ENCODE measurements at regions not wholly inside any gene's neighbourhood (a gene's known extent, or its start where the extent isn't known, plus 50 kb on each side); places are given as distances from the start of the nearest gene placed in this dataset.
"Not testable (repeated sequence)": the region's sequence is repeated elsewhere in the genome, so short reads cannot be mapped to it uniquely, and the experiment has no call there.

GRCh38 chr5:60532796-60533195 is 167.2 kb downstream of the DEPDC1B start:
- H3K9ac ChIP-seq (ENCODE audit: low read length in 2 of 2); H3K27ac ChIP-seq (ENCODE audit: low read length); H3K9me3 ChIP-seq (ENCODE audit: control insufficient read depth in 2 of 2, low read length in 2 of 2); H3K27me3 ChIP-seq (ENCODE audit: control insufficient read depth in 1 of 2, insufficient read depth in 2 of 2, low read length in 2 of 2); H3K4me3 ChIP-seq (ENCODE audit: low read length in 2 of 2); H3K4me1 ChIP-seq (ENCODE audit: control insufficient read depth, insufficient read depth, low read length); H3K36me3 ChIP-seq (ENCODE audit: control insufficient read depth in 2 of 2, insufficient read depth in 2 of 2, low read length in 2 of 2): not testable (repeated sequence)

- H3K4me3 ChIP-seq (ENCODE audit: low read length in 2 of 2); H3K4me1 ChIP-seq (ENCODE audit: control insufficient read depth, insufficient read depth, low read length); H3K9me3 ChIP-seq (ENCODE audit: control insufficient read depth in 2 of 2, low read length in 2 of 2); H3K27ac ChIP-seq (ENCODE audit: low read length); H3K27me3 ChIP-seq (ENCODE audit: control insufficient read depth in 1 of 2, insufficient read depth in 2 of 2, low read length in 2 of 2); H3K36me3 ChIP-seq (ENCODE audit: control insufficient read depth in 2 of 2, insufficient read depth in 2 of 2, low read length in 2 of 2); H3K9ac ChIP-seq (ENCODE audit: low read length in 2 of 2): not testable (repeated sequence)
Measured at GRCh38 chr5:60530144-60530848, 169.7 kb downstream of the DEPDC1B start.

GRCh38 chr5:60529001-60529400 is 171.0 kb downstream of the DEPDC1B start:
- H3K9ac ChIP-seq (ENCODE audit: low read length in 2 of 2), result no peak overlapping the region
- peaks cover 7% of the 10 kb centered on the region for H3K4me1 ChIP-seq (ENCODE audit: control insufficient read depth, insufficient read depth, low read length)
- H3K27me3 ChIP-seq (ENCODE audit: control insufficient read depth in 1 of 2, insufficient read depth in 2 of 2, low read length in 2 of 2), result no peaks in the 10 kb centered on the region
- H3K4me3 ChIP-seq (ENCODE audit: low read length in 2 of 2), result no peak overlapping the region
- H3K27ac ChIP-seq (ENCODE audit: low read length), result no peak overlapping the region
- no peaks in the 10 kb centered on the region for H3K9me3 ChIP-seq (ENCODE audit: control insufficient read depth in 2 of 2, low read length in 2 of 2)
- H3K36me3 ChIP-seq (ENCODE audit: control insufficient read depth in 2 of 2, insufficient read depth in 2 of 2, low read length in 2 of 2), result no peaks in the 10 kb centered on the region

- peaks cover 11% of the 10 kb centered on the region for H3K4me1 ChIP-seq (ENCODE audit: control insufficient read depth, insufficient read depth, low read length)
- H3K27me3 ChIP-seq (ENCODE audit: control insufficient read depth in 1 of 2, insufficient read depth in 2 of 2, low read length in 2 of 2), result no peaks in the 10 kb centered on the region
- H3K27ac ChIP-seq (ENCODE audit: low read length), result no peak overlapping the region
- no peak overlapping the region for H3K9ac ChIP-seq (ENCODE audit: low read length in 2 of 2)
- H3K9me3 ChIP-seq (ENCODE audit: control insufficient read depth in 2 of 2, low read length in 2 of 2), result no peaks in the 10 kb centered on the region
- no peak overlapping the region for H3K4me3 ChIP-seq (ENCODE audit: low read length in 2 of 2)
- H3K36me3 ChIP-seq (ENCODE audit: control insufficient read depth in 2 of 2, insufficient read depth in 2 of 2, low read length in 2 of 2), result no peaks in the 10 kb centered on the region
Measured at GRCh38 chr5:60527072-60527471, 172.9 kb downstream of the DEPDC1B start.

GRCh38 chr5:60526336-60526875 is 173.6 kb downstream of the DEPDC1B start:
- Histone ChIP-seq H3K9me3 (ENCODE audit: control insufficient read depth in 2 of 2, low read length in 2 of 2) (no peaks in the 10 kb centered on the region), H3K27ac (ENCODE audit: low read length) (no peak overlapping the region), H3K9ac (ENCODE audit: low read length in 2 of 2) (no peak overlapping the region), H3K27me3 (ENCODE audit: control insufficient read depth in 1 of 2, insufficient read depth in 2 of 2, low read length in 2 of 2) (no peaks in the 10 kb centered on the region), H3K4me3 (ENCODE audit: low read length in 2 of 2) (no peak overlapping the region), H3K36me3 (ENCODE audit: control insufficient read depth in 2 of 2, insufficient read depth in 2 of 2, low read length in 2 of 2) (no peaks in the 10 kb centered on the region), H3K4me1 (ENCODE audit: control insufficient read depth, insufficient read depth, low read length) (peaks cover 15% of the 10 kb centered on the region)

- Histone ChIP-seq H3K9me3 (ENCODE audit: control insufficient read depth in 2 of 2, low read length in 2 of 2) (no peaks in the 10 kb centered on the region), H3K4me1 (ENCODE audit: control insufficient read depth, insufficient read depth, low read length) (peaks cover 44% of the 10 kb centered on the region), H3K36me3 (ENCODE audit: control insufficient read depth in 2 of 2, insufficient read depth in 2 of 2, low read length in 2 of 2) (no peaks in the 10 kb centered on the region), H3K27ac (ENCODE audit: low read length) (peak overlapping the region; percentile 95), H3K9ac (ENCODE audit: low read length in 2 of 2) (no peak overlapping the region), H3K4me3 (ENCODE audit: low read length in 2 of 2) (no peak overlapping the region), H3K27me3 (ENCODE audit: control insufficient read depth in 1 of 2, insufficient read depth in 2 of 2, low read length in 2 of 2) (no peaks in the 10 kb centered on the region)
Measured at GRCh38 chr5:60522292-60522905, 177.6 kb downstream of the DEPDC1B start.

GRCh38 chr5:60521376-60522291 is 178.3 kb downstream of the DEPDC1B start:
- Histone ChIP-seq H3K36me3 (ENCODE audit: control insufficient read depth in 2 of 2, insufficient read depth in 2 of 2, low read length in 2 of 2) (no peaks in the 10 kb centered on the region), H3K9ac (ENCODE audit: low read length in 2 of 2) (no peak overlapping the region), H3K27me3 (ENCODE audit: control insufficient read depth in 1 of 2, insufficient read depth in 2 of 2, low read length in 2 of 2) (no peaks in the 10 kb centered on the region), H3K4me1 (ENCODE audit: control insufficient read depth, insufficient read depth, low read length) (peaks cover 50% of the 10 kb centered on the region), H3K4me3 (ENCODE audit: low read length in 2 of 2) (peak overlapping the region in 1 of 2 donors; percentile 18), H3K9me3 (ENCODE audit: control insufficient read depth in 2 of 2, low read length in 2 of 2) (no peaks in the 10 kb centered on the region), H3K27ac (ENCODE audit: low read length) (peak overlapping the region; percentile 95)

GRCh38 chr5:60520451-60521227 is 179.3 kb downstream of the DEPDC1B start:
- peak overlapping the region; percentile 95 for H3K27ac ChIP-seq (ENCODE audit: low read length)
- no peaks in the 10 kb centered on the region for H3K27me3 ChIP-seq (ENCODE audit: control insufficient read depth in 1 of 2, insufficient read depth in 2 of 2, low read length in 2 of 2)
- H3K9me3 ChIP-seq (ENCODE audit: control insufficient read depth in 2 of 2, low read length in 2 of 2), result no peaks in the 10 kb centered on the region
- H3K4me1 ChIP-seq (ENCODE audit: control insufficient read depth, insufficient read depth, low read length), result peaks cover 50% of the 10 kb centered on the region
- no peaks in the 10 kb centered on the region for H3K36me3 ChIP-seq (ENCODE audit: control insufficient read depth in 2 of 2, insufficient read depth in 2 of 2, low read length in 2 of 2)
- H3K9ac ChIP-seq (ENCODE audit: low read length in 2 of 2), result peak overlapping the region; percentile 16 to 47
- H3K4me3 ChIP-seq (ENCODE audit: low read length in 2 of 2), result no peak overlapping the region

- Histone ChIP-seq H3K9ac (ENCODE audit: low read length in 2 of 2) (peak overlapping the region in 1 of 2 donors; percentile 16), H3K4me1 (ENCODE audit: control insufficient read depth, insufficient read depth, low read length) (peaks cover 50% of the 10 kb centered on the region), H3K9me3 (ENCODE audit: control insufficient read depth in 2 of 2, low read length in 2 of 2) (no peaks in the 10 kb centered on the region), H3K36me3 (ENCODE audit: control insufficient read depth in 2 of 2, insufficient read depth in 2 of 2, low read length in 2 of 2) (no peaks in the 10 kb centered on the region), H3K27me3 (ENCODE audit: control insufficient read depth in 1 of 2, insufficient read depth in 2 of 2, low read length in 2 of 2) (no peaks in the 10 kb centered on the region), H3K4me3 (ENCODE audit: low read length in 2 of 2) (peak overlapping the region in 1 of 2 donors; percentile 17), H3K27ac (ENCODE audit: low read length) (peak overlapping the region; percentile 95)
Measured at GRCh38 chr5:60519372-60519771, 180.6 kb downstream of the DEPDC1B start.

- Histone ChIP-seq H3K27ac (ENCODE audit: low read length) (peak overlapping the region; percentile 95), H3K4me3 (ENCODE audit: low read length in 2 of 2) (no peak overlapping the region), H3K36me3 (ENCODE audit: control insufficient read depth in 2 of 2, insufficient read depth in 2 of 2, low read length in 2 of 2) (no peaks in the 10 kb centered on the region), H3K27me3 (ENCODE audit: control insufficient read depth in 1 of 2, insufficient read depth in 2 of 2, low read length in 2 of 2) (no peaks in the 10 kb centered on the region), H3K9me3 (ENCODE audit: control insufficient read depth in 2 of 2, low read length in 2 of 2) (no peaks in the 10 kb centered on the region), H3K4me1 (ENCODE audit: control insufficient read depth, insufficient read depth, low read length) (peaks cover 50% of the 10 kb centered on the region), H3K9ac (ENCODE audit: low read length in 2 of 2) (no peak overlapping the region)
Measured at GRCh38 chr5:60517850-60518249, 182.1 kb downstream of the DEPDC1B start.
